PC-3 (cell line): ENCODE measurements at regions not wholly inside any gene's neighbourhood (a gene's known extent, or its start where the extent isn't known, plus 50 kb on each side); places are given as distances from the start of the nearest gene placed in this dataset.

Experiments used
- ATAC-seq: fragments of 200-7000 bp; cut with Tn5 transposase; 2 replicates; pipeline ENCODE4 v1.9.1; 2020; ENCODE audit warnings: mild to moderate bottlenecking, moderate library complexity
- BruUV-seq: library from RNA; stranded (reverse); fragments of 400-500 nt; replicated peaks from 2 replicates; lab custom pipeline; 2021; lab: Mats Ljungman, UMichigan
- CTCF ChIA-PET: fragments of 300-600 bp; sonication (Branson Sonifier 250); formaldehyde crosslinking; loops from one replicate; lab custom pipeline; 2022; ENCODE audit warnings: antibody characterized with exemption; lab: Charles Lee
- POLR2A ChIA-PET: fragments of 300-600 bp; sonication (Branson Sonifier 250); formaldehyde crosslinking; loops from one replicate; lab custom pipeline; 2022; ENCODE audit warnings: antibody characterized with exemption; ENCODE audit not compliant: unreplicated experiment; lab: Charles Lee
- DNase-seq: peaks from one replicate; pipeline ENCODE4 v3.0.0-alpha.2; 2015
- H2AFZ ChIP-seq: fragments of 300-600 bp; sonication (generic); 2 replicates; pipeline ENCODE4 v1.6.0; 2016; ENCODE audit warnings: antibody characterized with exemption, low read length
- H3F3A ChIP-seq: fragments of 300-600 bp; sonication (generic); one replicate; pipeline ENCODE4 v1.6.0; 2017; ENCODE audit warnings: antibody characterized with exemption, low read length, control low read depth, mild to moderate bottlenecking; ENCODE audit not compliant: unreplicated experiment
- H3K27ac ChIP-seq: fragments of 300-600 bp; sonication (generic); 2 replicates; pipeline ENCODE4 v1.5.1; 2016; ENCODE audit warnings: mild to moderate bottlenecking, low read length
- H3K27me3 ChIP-seq: fragments of 300-600 bp; sonication (generic); 2 replicates; pipeline ENCODE4 v1.6.1; 2016; ENCODE audit warnings: low read length, mixed read lengths
- H3K36me3 ChIP-seq: fragments of 300-600 bp; sonication (generic); 2 replicates; pipeline ENCODE4 v1.6.1; 2016; ENCODE audit warnings: low read depth, mixed run types, low read length, mixed read lengths
- H3K4me1 ChIP-seq: fragments of 300-600 bp; sonication (generic); 2 replicates; pipeline ENCODE4 v1.5.1; 2016; ENCODE audit warnings: low read length; ENCODE audit not compliant: insufficient read depth
- H3K4me2 ChIP-seq: fragments of 300-600 bp; sonication (generic); 2 replicates; pipeline ENCODE4 v1.6.0; 2016; ENCODE audit warnings: low read length
- H3K4me3 ChIP-seq: fragments of 300-600 bp; sonication (generic); 2 replicates; pipeline ENCODE4 v1.5.1; 2016; ENCODE audit warnings: mild to moderate bottlenecking, low read length, mixed read lengths
- H3K79me2 ChIP-seq: fragments of 300-600 bp; sonication (generic); 2 replicates; pipeline ENCODE4 v1.6.1; 2017; ENCODE audit warnings: low read length, mixed read lengths
- H3K9ac ChIP-seq: fragments of 300-600 bp; sonication (generic); 2 replicates; pipeline ENCODE4 v1.6.0; 2016; ENCODE audit warnings: mild to moderate bottlenecking, low read length
- H3K9me2 ChIP-seq: fragments of 300-600 bp; sonication (generic); replicated peaks from 2 replicates; pipeline ENCODE4 v1.6.1; 2016; ENCODE audit warnings: mixed run types, low read length, mixed read lengths
- H3K9me3 ChIP-seq: fragments of 300-600 bp; sonication (generic); 2 replicates; pipeline ENCODE4 v1.6.1; 2016; ENCODE audit warnings: low read length, mixed read lengths
- H4K20me1 ChIP-seq: fragments of 300-600 bp; sonication (generic); 2 replicates; pipeline ENCODE4 v1.6.1; 2016; ENCODE audit warnings: low read length, mixed read lengths
- CTCF ChIP-seq: fragments of 300-600 bp; sonication (generic); conservative IDR thresholded peaks from 2 replicates; pipeline ENCODE4 v1.5.1; 2017; ENCODE audit warnings: antibody characterized with exemption, low read depth, mild to moderate bottlenecking, low read length
- EZH2 ChIP-seq: fragments of 300-600 bp; sonication (generic); IDR thresholded peaks from one replicate; pipeline ENCODE4 v1.6.1; 2017; ENCODE audit warnings: antibody characterized with exemption, mild to moderate bottlenecking, low read length; ENCODE audit not compliant: unreplicated experiment
- EZH2phosphoT487 ChIP-seq: fragments of 300-600 bp; sonication (generic); IDR thresholded peaks from 2 replicates; pipeline ENCODE4 v1.6.1; 2018; ENCODE audit warnings: mild to moderate bottlenecking, antibody characterized with exemption, low read length, borderline replicate concordance
- intact Hi-C: fragments of 100-400 bp; cut with micrococcal nuclease; formaldehyde crosslinking; loops from 2 replicates; pipeline ENCODE4 v1.9.0; 2023

- no peak overlapping the region for H2AFZ ChIP-seq
- CTCF ChIA-PET = interaction anchor here (1.4 kb wide), 2 partner anchors 317 to 350 kb away, joined by 5 to 8 read pairs; no protein-coding TSS in a partner anchor
- peaks cover 37% of the 10 kb centered on the region for H3K27me3 ChIP-seq
- intact Hi-C loops = loop anchor here (1.0 to 5.0 kb wide), 2 partner anchors 350 to 692 kb away; no protein-coding TSS in a partner anchor
- no peaks in the 10 kb centered on the region for H3K9me3 ChIP-seq
- no peaks in the 10 kb centered on the region for H3K4me1 ChIP-seq
- H3K9ac ChIP-seq = no peak overlapping the region
- H4K20me1 ChIP-seq = no peaks in the 10 kb centered on the region
- no peaks in the 10 kb centered on the region for H3K79me2 ChIP-seq
- BruUV-seq = no TSS peak
- H3K36me3 ChIP-seq = no peaks in the 10 kb centered on the region
- H3F3A ChIP-seq = no peaks in the 10 kb centered on the region
- TF ChIP-seq CTCF (peak; percentile 89), EZH2 (no peak)
- peak; percentile 100 for ATAC-seq
- H3K4me2 ChIP-seq = no peak overlapping the region
- no peak overlapping the region for H3K27ac ChIP-seq
- no peak overlapping the region for H3K4me3 ChIP-seq
- peak; percentile 74 for DNase-seq
- no peaks in the 10 kb centered on the region for H3K9me2 ChIP-seq
- POLR2A ChIA-PET = no interaction called here
Measured at GRCh38 chr12:131454418-131455217, 256.3 kb upstream of the SFSWAP start.

- H3K4me2 ChIP-seq = no peak overlapping the region
- no peak for TF ChIP-seq EZH2phosphoT487
- no peak for TF ChIP-seq CTCF
- TF ChIP-seq EZH2 = no peak
- H3K27me3 ChIP-seq = peaks cover 40% of the 10 kb centered on the region
- H3K9me3 ChIP-seq = no peaks in the 10 kb centered on the region
- intact Hi-C loops = no loop called here
- no peak overlapping the region for H3K27ac ChIP-seq
- H3K4me1 ChIP-seq = no peaks in the 10 kb centered on the region
- ChIA-PET CTCF (interaction anchor here (1.4 kb wide), 2 partner anchors 317 to 351 kb away, joined by 5 to 8 read pairs; no protein-coding TSS in a partner anchor), POLR2A (no interaction called here)
- H3K9ac ChIP-seq = no peak overlapping the region
- no peaks in the 10 kb centered on the region for H3K36me3 ChIP-seq
- DNase-seq (no peak), ATAC-seq (no peak)
- no peak overlapping the region for H2AFZ ChIP-seq
- no TSS peak for BruUV-seq
- no peaks in the 10 kb centered on the region for H4K20me1 ChIP-seq
- H3K79me2 ChIP-seq = no peaks in the 10 kb centered on the region
- no peaks in the 10 kb centered on the region for H3F3A ChIP-seq
- H3K9me2 ChIP-seq = no peaks in the 10 kb centered on the region
- H3K4me3 ChIP-seq = no peak overlapping the region
Measured at GRCh38 chr12:131455218-131455506, 255.7 kb upstream of the SFSWAP start.

- Histone ChIP-seq H4K20me1 (no peaks in the 10 kb centered on the region), H3K4me2 (no peak overlapping the region), H3K9ac (no peak overlapping the region), H3K79me2 (no peaks in the 10 kb centered on the region), H3K9me3 (no peaks in the 10 kb centered on the region), H3K36me3 (no peaks in the 10 kb centered on the region), H3F3A (no peaks in the 10 kb centered on the region), H3K27ac (no peak overlapping the region), H3K27me3 (peaks cover 40% of the 10 kb centered on the region), H3K4me3 (no peak overlapping the region), H3K9me2 (no peaks in the 10 kb centered on the region), H3K4me1 (no peaks in the 10 kb centered on the region), H2AFZ (no peak overlapping the region)
- DNase-seq (no peak), ATAC-seq (no peak)
- intact Hi-C loops = no loop called here
- BruUV-seq = no TSS peak
- CTCF ChIA-PET = interaction anchor here (1.4 kb wide), 2 partner anchors 318 to 351 kb away, joined by 5 to 8 read pairs; no protein-coding TSS in a partner anchor
- POLR2A ChIA-PET = no interaction called here
- TF ChIP-seq EZH2phosphoT487 (no peak), CTCF (no peak), EZH2 (no peak)
Measured at GRCh38 chr12:131455581-131456110, 255.2 kb upstream of the SFSWAP start.
